ENCODE measurements at regions not wholly inside any gene's neighbourhood (a gene's known extent, or its start where the extent isn't known, plus 50 kb on each side); places are given as distances from the start of the nearest gene placed in this dataset.

GRCh38 chr1:79110749-79111148 lies 104.2 kb upstream of the ADGRL4 start:
- TF ChIP-seq POLR2AphosphoS5 (IDR thresholded peaks at IDR 0.05), result no peak
- TF ChIP-seq, protein P1, sequence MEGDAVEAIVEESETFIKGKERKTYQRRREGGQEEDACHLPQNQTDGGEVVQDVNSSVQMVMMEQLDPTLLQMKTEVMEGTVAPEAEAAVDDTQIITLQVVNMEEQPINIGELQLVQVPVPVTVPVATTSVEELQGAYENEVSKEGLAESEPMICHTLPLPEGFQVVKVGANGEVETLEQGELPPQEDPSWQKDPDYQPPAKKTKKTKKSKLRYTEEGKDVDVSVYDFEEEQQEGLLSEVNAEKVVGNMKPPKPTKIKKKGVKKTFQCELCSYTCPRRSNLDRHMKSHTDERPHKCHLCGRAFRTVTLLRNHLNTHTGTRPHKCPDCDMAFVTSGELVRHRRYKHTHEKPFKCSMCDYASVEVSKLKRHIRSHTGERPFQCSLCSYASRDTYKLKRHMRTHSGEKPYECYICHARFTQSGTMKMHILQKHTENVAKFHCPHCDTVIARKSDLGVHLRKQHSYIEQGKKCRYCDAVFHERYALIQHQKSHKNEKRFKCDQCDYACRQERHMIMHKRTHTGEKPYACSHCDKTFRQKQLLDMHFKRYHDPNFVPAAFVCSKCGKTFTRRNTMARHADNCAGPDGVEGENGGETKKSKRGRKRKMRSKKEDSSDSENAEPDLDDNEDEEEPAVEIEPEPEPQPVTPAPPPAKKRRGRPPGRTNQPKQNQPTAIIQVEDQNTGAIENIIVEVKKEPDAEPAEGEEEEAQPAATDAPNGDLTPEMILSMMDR (IDR thresholded peaks at IDR 0.05), result no peak

All from sigmoid colon (tissue), 4 donors.